ENCODE measurements at regions not wholly inside any gene's neighbourhood (a gene's known extent, or its start where the extent isn't known, plus 50 kb on each side); places are given as distances from the start of the nearest gene placed in this dataset.

GRCh38 chr10:36351159-36351558, 709.1 kb upstream of the FZD8 start:
- DNase-seq: no peak

DNA sequence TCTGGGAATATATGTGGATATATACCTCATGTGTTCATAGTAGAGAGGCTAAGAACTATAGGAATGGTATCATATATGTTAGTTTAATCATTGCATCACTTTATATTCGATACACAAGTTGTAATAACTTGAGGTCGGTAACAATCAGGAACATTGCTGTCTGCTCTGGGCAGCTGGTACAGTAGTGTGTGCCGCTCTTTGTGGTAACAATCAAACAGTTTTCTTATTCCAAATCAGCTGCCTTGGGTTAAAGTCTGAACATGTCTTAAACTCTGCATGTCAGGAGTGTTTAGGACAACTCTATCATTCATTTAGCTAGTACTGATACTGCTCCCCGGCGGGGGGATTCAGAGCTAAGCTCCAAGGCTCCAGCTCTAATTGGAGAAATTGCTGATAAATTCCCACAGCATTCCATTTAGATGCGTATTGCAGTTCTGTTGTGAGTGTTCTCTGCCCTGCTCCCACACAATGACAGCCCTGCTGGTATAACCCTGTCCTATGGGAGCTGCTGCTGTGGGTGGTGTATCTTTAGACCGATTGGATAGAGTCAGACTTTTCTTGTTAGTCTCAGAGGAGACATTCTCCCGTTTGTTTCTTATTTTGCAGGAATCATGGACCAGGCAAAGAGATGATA, 707.5 kb upstream of the FZD8 start:
- no peak for DNase-seq

GRCh38 chr10:36345807-36346206, 703.7 kb upstream of the FZD8 start:
- DNase-seq: no peak

GRCh38 chr10:36345175-36345533, 703.1 kb upstream of the FZD8 start:
- no peak for DNase-seq

DNA sequence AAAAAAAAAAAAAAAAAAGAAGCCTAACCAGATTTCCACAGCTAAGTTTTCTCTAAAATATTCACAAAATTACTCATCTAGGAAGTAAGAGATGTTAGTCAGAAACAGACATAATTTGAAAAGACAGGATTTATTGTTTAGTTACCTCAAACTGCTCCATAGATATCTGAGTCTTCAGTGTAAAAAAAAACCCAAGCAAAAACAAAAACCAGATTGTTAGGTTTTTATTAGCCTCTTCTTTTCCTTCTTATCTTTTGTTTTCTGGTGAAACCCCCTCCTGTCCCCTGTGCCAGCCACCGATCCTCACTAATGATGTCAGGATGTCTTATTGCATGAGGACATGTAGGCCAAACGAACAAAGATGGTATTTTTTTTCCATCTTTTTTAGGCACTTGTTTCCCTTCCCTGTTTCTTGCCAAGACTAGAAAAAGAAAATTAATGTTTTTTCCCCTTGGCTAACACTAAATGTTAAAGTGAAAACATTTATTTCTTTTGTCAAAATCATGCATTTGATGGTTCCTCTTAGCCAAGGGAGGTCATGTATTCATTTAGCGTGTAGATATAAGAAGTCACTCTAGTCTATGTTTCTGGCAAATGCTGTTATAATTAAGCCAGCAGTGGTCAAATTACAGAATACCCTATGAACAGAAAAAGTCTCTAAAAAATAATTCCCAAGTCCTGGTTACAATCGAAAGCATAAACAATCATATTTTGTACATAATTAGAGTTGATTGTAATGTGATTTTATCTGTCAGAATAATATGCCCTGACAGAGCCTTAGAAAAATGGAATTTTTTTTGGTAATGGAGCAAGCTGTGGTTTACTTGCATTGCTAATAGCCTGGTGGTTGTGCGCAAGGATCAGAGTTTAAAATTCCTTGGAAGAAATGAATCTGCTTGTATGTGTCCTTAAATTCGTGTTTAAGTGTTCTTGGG, 702.4 kb upstream of the FZD8 start:
- DNase-seq: no peak

DNA sequence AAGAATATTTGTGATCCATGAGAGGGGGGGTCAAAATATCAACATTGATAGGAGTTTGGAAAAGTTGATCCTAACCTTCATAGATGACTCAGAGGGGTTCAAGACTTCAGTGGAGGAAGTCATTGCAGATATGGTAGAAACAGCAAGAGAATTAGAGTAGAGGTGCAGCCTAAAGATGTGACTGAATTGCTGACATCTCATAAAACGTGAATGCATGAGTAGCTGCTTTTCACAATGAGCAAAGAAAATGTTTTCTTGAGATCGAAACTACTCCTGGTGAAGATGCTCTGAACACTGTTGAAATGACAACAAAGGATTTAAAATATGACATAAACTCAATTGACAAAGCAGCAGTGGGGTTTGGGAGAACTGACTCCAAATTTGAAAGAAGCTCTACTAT, 700.7 kb upstream of the FZD8 start:
- DNase-seq: no peak

DNA sequence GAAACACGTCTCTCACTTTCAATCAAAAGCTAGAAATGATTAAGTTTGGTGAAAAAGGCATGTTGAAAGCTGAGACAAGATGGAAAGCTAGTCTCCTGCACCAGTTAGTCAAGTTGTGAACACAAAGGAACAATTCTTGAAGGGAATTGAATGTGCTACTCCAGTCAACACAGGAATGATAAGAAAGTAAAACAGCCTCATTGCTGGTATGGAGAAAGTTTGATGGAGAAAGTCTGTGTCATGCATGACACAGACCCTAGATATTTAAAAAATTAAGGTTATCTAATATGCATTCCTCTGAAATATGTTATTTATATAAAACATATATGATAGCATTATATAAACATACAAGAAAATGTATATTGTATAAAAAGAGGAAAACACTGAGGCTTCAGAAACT, 699.4 kb upstream of the FZD8 start:
- DNase-seq: no peak

DNA sequence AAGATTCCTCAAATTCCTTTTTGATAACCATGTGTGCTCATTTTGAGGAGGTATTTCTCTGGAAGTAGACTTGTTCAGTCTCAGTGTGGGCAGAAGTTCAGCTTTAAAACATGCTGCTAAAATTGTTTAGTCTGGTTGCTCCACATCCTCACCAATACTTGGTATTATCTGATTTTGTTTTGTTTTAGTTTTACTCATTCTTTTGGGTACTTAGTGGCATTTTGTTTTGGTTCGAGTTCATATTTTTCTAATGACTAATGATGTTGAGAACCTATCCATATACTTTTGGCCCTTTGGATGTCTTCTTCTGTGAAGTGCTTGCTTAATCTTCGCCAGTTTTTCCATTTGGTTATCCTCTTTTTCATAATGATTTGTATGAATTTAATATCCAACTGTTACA, 694.2 kb upstream of the FZD8 start:
- DNase-seq: no peak

DNA sequence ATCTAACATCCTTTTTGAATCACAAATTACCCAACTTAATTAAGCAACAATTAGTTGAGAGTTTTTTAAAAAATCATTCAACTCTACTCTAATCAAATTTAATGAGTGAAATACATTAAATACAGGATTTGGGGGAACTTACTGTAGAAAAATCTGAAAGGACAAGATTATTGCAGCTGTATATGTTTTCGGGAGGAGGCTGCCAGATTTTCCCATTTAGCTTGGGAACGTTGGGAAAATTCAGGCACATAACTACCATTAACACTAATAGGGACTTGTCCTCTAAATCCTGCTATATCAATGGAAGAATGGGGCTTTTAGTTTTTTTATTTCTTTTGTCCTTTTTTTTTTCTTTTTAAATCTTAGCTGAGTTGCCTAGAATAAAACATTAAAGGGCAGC, 691.4 kb upstream of the FZD8 start:
- no peak for DNase-seq

DNA sequence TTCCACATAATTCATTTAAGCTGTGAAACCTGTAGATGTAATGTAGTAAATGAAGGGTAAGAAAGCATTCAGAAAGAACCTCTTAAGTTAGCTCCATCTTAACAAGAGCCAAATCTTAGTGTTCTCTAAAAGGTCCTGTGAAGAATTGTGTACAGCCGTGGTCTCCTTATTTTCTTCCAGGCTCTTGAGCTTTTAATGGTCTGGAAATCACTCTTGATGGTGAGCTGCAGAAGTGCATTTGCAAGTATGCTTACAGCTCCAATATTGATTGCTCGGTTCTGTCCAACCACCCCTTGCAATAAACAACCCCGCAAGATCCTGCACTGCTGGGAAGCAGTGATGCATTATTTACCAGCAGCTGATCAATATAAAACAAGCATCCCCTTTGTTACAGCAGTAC, 690.8 kb upstream of the FZD8 start:
- no peak for DNase-seq

GRCh38 chr10:36331121-36331520, 689.0 kb upstream of the FZD8 start:
- no peak for DNase-seq

DNA sequence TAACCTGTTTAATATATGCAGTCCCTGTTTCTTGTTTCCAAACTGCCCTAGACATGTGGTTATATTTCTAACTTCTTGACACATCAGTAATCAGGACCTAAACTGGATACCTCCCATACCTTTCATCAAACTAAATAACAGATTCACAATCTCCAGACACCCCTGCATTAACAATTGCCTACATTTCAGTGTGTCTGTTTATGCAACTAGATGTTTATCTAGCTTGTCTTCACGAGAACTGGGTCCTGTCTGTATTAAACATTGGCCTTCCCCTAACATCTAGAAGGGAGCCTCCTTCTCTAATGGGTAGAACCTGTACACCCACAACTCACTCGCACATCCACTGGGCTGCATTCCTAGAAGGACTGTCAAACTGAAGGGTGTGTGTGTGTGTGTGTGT, 683.7 kb upstream of the FZD8 start:
- no peak for DNase-seq

- no peak for DNase-seq
Observed at GRCh38 chr10:36324831-36325230, 682.7 kb upstream of the FZD8 start.

DNA sequence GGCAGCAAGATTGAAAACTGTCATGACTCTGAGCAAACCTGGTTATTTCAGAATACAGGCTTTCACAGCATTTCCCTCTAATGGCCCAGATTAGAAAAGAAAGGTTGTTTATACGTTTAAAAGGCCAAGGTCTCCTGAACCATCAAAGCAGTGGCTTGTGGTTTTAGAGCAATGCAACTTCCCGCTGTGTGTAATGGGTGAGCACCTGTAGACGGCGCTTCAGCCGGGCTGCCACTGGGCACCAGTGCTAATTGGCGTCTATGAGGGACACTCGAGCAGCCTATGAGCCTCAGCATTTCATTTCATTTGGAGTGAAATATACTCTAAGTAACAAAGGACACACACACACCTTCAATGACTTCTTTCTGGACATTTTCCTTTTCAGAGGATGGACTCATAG, 671.0 kb upstream of the FZD8 start:
- no peak for DNase-seq

DNA sequence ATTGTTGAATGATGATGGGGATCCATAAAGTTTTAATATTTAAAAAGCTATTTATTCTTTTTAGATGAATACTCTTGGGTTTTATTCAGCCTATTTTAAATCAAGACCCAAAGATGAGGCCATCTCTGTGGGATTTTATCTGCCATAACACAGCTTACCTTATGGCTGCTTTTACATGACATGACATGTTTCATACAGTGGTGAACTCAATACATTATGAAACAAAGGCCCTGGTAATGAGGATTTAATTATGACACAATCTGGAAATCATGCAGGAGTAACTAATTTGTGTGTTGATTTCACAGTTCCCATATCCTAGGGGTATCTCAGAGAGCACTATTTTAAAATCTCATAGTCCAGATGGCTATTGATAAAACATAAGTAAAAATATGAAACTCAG, 661.8 kb upstream of the FZD8 start:
- peak; percentile 46 for DNase-seq

- DNase-seq: no peak
Observed at GRCh38 chr10:36302086-36302485, 660.0 kb upstream of the FZD8 start.

DNA sequence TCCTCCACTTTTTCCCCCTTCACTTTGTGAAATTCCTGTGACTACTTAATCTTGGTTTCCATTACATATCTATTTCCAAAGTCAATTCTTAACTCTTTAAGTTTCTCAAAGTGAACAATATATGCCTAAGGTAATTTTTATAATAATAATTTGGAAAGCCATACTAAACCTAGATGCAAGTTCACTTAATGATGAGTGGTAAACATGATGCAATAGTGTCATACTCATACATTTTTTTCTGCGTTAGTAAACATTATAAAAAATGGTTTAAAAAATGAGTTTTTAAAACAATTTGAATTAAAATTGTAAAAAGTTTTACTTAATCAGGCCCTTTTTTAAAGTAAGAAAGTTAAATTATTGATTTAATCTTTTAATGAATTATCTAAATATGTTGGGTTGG, 659.4 kb upstream of the FZD8 start:
- DNase-seq: no peak

- no peak for DNase-seq
Observed at GRCh38 chr10:36301139-36301538, 659.0 kb upstream of the FZD8 start.

GRCh38 chr10:36283827-36284226, 641.7 kb upstream of the FZD8 start:
- DNase-seq: no peak

DNA sequence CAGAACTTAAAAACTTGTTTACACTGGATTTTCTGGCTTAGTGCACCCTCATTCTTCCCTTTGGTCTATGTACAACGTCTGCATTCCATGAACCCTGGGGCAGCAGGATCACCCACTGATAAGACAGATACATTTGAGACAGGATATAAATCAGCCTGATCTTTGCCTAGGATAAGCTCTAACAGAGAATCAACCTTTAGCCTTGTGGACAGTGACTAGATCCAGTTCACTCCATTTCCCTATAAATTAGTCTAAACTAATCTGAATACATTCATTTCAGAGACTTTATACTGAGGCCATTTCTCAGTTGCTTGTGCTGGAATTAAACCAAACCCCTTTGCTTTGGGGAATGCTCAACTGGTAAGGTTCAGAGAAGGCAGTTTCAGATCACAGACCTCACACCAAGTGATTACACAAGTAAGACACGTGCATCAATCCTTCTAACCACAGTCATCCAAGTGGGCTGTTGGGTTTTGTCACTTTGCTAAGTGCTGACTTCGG, 639.8 kb upstream of the FZD8 start:
- DNase-seq: no peak

DNA sequence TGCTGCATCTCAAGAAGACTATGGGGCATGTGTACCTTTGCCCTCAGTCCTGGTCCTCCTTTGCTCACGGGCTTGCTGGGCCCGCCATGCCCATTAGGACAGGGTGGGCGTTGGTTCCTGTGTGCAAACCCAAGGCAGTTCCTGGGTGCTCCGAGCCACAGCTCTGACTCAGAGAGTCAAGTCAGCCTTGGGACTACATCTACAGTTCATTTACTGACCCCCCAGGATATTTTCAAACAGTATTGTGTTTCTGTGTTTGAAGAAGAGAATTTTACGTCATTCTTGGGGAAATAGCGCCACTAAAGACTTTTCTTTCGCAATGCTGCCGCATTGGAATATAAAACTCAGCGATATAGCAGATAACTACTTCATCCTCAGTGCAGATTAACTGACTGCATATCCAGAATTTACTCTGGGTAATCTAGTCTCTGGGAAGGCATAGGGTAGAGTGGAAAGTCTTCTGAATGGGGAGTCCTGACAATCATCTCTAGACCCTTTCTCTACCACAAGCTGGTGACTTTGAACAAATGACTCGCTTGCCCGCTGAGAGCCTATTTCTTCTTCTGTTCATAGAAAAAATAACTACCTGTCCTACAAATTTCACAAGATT, 638.9 kb upstream of the FZD8 start:
- no peak for DNase-seq

GRCh38 chr10:36280321-36280741, 638.2 kb upstream of the FZD8 start:
- DNase-seq: no peak

- no peak for DNase-seq
Observed at GRCh38 chr10:36278176-36278575, 636.1 kb upstream of the FZD8 start.

DNA sequence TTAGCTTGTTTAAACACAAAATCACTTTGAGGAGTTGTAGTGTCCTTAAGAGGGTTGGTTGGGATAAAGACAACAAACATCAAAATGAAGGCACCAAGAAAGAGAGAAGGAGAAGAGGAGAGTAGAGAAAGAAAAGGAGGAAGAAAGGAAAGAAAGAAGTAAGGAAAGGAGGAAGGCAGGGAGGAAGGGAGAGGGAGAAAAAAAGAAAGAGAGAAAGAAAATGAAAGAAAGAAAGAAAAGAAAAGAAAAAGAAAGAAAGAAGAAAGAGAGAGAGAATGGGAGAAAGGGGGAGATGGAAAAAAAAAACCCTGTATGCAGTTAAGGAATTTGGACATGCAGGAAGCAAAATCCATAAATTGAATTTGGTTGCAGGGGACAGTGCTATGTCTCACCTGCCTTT, 635.4 kb upstream of the FZD8 start:
- DNase-seq: no peak
